HG02588 (cell line): ENCODE measurements at regions not wholly inside any gene's neighbourhood (a gene's known extent, or its start where the extent isn't known, plus 50 kb on each side); places are given as distances from the start of the nearest gene placed in this dataset.

Experiments
- ATAC-seq: cut with Tn5 transposase; IDR thresholded peaks from one replicate; pipeline ENCODE4 v1.9.1; 2021; ENCODE audit warnings: mild to moderate bottlenecking, moderate library complexity; ENCODE audit not compliant: unreplicated experiment

GRCh38 chr1:209455661-209456358 lies 127.7 kb upstream of the CAMK1G start:
- ATAC-seq = no peak

GRCh38 chr1:209456878-209457277 lies 126.6 kb upstream of the CAMK1G start:
- ATAC-seq = no peak

GRCh38 chr1:209457401-209458125 lies 126.0 kb upstream of the CAMK1G start:
- no peak for ATAC-seq

- no peak for ATAC-seq
These were observed 124.6 kb upstream of the CAMK1G start for GRCh38 chr1:209458921-209459320.

GRCh38 chr1:209461168-209461567 lies 122.3 kb upstream of the CAMK1G start:
- no peak for ATAC-seq

GRCh38 chr1:209462433-209462832 lies 121.1 kb upstream of the CAMK1G start:
- ATAC-seq = no peak

GRCh38 chr1:209463441-209463840 lies 120.1 kb upstream of the CAMK1G start:
- ATAC-seq = no peak

- no peak for ATAC-seq
These were observed 110.5 kb upstream of the CAMK1G start for GRCh38 chr1:209473025-209473424.

- no peak for ATAC-seq
These were observed 103.2 kb upstream of the CAMK1G start for GRCh38 chr1:209480345-209480744.

- no peak for ATAC-seq
These were observed 99.8 kb upstream of the CAMK1G start for GRCh38 chr1:209483691-209484090.

GRCh38 chr1:209484429-209484828 lies 99.1 kb upstream of the CAMK1G start:
- no peak for ATAC-seq

- no peak for ATAC-seq
These were observed 98.3 kb upstream of the CAMK1G start for GRCh38 chr1:209485167-209485566.

- ATAC-seq = no peak
These were observed 97.8 kb upstream of the CAMK1G start for GRCh38 chr1:209485751-209486150.

- ATAC-seq = no peak
These were observed 96.5 kb upstream of the CAMK1G start for GRCh38 chr1:209486861-209487593.

GRCh38 chr1:209490013-209490412 lies 93.5 kb upstream of the CAMK1G start:
- no peak for ATAC-seq

GRCh38 chr1:209491031-209491430 lies 92.5 kb upstream of the CAMK1G start:
- no peak for ATAC-seq

GRCh38 chr1:209491496-209491895 lies 92.0 kb upstream of the CAMK1G start:
- no peak for ATAC-seq

GRCh38 chr1:209491897-209492296 lies 91.6 kb upstream of the CAMK1G start:
- no peak for ATAC-seq

- no peak for ATAC-seq
These were observed 90.0 kb upstream of the CAMK1G start for GRCh38 chr1:209493559-209493958.

GRCh38 chr1:209497729-209498128 lies 85.8 kb upstream of the CAMK1G start:
- ATAC-seq = no peak

- ATAC-seq = no peak
These were observed 82.5 kb upstream of the CAMK1G start for GRCh38 chr1:209500993-209501392.

- no peak for ATAC-seq
These were observed 80.3 kb upstream of the CAMK1G start for GRCh38 chr1:209503196-209503595.
